Hematopoietic multipotent progenitor cell treated with erythropoietin and hydrocortisone succinate and interleukin-3 and kit ligand, for 15 days (in vitro differentiated cells): ENCODE measurements at regions not wholly inside any gene's neighbourhood (a gene's known extent, or its start where the extent isn't known, plus 50 kb on each side); places are given as distances from the start of the nearest gene placed in this dataset.
"Not testable (repeated sequence)": the region's sequence is repeated elsewhere in the genome, so short reads cannot be mapped to it uniquely, and the experiment has no call there.

Source experiments
- DNase-seq: peaks from one replicate; pipeline ENCODE4 v3.0.0-alpha.2; 2015; ENCODE audit warnings: low spot score

DNA sequence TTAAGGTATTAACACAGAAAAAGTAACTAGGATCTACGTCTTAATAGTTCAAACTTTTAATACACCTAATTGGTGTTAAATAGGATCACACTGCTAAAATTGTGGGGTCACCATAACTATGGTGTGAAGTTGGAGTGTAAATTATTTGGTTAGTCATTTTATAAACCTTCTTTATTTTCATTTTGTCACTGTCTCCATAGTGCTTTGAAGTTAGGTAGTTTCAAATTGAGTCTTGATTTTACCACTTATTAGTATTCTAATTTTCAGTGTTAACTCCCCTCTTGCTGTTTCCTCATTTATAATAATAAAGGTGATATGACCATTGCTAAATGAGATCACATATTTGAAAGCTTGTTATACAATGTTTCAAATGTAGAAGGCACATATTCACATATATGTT is 738.1 kb upstream of the CHRM3 start:
- DNase-seq, result no peak

DNA sequence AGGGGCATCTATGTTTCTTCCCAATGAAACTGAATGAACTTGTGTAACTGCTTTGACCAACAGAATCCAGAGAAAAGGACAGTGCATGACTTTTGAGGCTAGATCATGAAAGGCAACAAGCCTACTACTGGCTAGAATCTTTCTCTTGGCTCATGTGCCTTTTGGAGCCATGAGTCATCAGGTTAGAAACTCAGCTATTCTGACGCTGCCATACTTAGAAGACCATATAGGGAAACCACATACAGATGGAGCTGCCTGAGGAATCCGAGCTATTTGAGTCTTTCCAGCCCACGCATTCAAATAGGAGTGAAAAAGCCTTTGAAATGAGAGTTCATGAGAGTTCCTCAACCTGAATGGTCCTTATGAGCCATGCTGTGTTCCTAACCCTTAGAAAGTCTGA is 738.5 kb upstream of the CHRM3 start:
- DNase-seq, result no peak

DNA sequence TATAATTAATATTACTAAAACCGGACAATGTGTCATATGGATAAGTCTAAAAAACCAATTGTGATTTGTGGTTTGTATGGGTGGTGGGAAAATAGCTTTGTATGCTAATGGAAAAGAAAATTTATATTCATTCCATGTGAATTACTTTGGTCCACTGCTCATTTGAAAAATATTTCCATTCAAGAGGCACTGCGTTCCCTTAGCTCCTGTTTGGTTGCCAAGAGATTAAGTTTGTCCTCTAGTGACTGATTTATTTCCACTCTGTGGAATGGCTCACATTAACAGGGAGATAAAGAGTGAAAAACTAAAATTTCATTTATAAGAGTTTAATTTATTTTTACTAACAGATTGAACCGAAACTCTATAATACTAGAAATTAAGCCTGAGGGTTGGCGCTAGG is 744.1 kb upstream of the CHRM3 start:
- DNase-seq, result no peak

DNA sequence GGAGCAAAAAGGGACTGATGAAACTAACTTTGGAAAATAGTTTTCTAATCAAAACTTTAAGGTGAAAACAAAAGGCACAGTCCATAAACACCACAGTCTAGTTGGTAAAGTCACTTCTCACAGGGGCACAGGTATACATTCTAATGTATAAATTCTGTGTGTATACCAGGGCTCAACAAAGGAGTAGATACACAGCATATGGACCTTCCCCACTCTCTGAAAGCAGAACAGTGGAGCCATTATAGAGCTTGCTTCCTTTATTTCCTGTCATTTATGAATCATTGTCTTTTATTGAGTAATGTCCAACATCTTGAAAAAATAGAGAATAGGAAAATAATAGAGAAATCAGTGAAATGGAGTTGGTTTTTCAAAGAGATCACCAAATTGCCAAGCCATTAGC is 746.5 kb upstream of the CHRM3 start:
- DNase-seq, result no peak

DNA sequence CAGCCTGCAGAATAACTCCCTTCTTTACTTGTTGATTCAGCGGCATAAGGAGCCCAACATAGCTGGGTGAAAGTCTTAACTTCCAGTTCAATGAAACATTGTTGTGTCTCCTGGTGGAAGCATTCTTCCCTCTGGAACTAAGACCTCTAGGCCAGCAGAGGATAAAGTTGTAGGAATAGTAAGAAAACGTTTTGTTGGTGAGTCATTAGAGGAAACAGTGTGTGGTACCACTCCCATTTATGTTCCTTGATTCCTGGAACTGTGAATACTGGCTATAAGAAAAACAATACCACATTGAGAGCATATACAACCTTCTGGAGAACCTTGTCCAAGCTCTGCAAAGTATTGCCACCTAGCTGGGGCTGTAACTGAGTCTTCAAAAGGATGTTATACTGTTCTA is 737.4 kb upstream of the ZP4 start:
- DNase-seq, result no peak

DNA sequence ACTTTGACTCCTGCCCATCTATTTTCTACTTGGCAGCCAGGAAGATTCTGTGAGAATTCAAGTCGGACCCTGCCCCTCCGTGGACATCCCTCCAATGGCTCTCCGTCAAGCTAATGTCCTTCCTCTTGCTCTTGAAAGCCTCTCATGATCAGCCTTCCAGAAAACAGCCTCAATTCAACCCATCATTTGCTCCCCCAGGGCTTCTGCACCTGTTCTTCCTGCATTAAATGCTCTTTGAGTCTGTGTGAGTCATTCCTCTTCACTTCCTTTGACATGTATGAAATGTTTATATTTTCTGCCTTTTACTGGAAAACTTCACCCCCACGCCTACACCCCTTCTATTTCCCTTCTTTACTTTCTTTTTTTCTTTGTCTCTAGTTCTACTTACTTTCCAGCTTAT is 734.1 kb upstream of the ZP4 start:
- DNase-seq, result no peak

DNA sequence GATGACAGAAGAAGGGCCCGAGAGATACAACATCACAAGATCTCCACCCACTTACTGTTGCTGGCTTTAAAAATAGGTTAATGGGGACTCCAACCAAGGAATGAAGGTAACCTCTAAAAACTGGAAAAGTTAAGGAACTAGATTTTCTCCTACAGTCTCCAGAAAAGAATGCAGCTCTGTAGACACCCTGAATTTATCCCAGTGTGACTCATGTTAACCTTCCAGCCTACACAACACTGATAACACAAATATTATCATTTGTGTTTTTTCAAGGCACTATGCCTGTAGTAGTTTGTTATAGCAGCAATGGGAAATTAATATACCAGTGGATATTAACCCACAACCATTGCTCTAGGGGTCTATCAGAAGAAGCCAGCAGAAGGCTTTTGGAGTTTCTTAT is 730.7 kb upstream of the ZP4 start:
- no peak for DNase-seq

DNA sequence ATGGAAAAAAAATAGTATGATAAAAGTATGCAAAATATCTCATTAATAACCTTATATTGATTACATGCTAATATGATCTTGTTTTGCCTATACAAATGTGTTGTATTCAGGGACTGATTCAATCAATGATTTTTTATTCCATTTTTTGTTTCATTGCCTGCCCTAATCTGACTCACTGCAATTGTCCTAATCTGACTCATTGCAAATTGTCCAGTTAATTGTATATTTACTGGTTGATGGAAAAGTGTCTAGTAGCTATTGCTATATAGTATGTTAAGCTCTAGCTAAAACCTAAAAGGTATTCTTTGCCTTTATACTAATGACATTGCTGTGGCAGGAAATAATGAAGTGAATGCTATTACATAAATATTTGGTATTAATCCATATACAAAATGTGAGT is 728.9 kb upstream of the ZP4 start:
- no peak for DNase-seq

DNA sequence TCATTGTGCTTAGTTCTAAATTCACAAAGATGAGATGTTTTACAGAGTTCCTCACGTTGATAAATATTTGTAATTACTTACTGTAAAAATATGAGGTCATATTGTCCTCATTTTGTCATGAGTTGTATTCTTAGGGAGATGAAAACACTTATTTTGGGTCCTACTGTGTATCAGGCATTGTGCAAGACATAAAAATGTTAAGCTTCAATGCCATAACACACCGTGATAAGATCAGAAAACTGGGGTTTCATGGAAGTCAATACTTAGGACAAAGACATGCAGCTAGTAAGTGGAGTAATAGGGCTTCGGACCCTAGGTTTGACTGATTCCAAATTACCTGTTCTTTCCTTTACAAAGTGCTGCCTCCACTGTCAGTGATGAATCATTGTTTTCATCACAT is 720.7 kb upstream of the ZP4 start:
- DNase-seq, result no peak

DNA sequence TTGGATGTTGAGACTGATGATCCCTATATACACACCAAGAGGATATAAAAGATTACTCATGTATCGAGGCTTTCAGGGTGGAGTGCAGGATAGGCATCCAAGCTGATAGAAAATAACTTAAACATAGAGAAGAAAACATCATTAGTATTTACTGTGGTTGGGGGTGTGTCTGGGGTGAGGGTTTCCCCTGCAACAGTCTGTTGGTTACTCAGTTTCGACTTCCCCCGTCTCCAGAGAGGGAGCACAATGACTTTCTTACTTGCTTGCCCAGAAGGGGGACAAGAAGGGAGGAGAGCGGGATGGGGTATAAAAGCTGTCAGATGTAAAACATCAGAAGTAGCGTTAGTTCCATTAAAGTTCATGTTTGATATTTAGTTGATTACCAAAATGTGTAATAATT is 717.4 kb upstream of the ZP4 start:
- DNase-seq, result no peak

DNA sequence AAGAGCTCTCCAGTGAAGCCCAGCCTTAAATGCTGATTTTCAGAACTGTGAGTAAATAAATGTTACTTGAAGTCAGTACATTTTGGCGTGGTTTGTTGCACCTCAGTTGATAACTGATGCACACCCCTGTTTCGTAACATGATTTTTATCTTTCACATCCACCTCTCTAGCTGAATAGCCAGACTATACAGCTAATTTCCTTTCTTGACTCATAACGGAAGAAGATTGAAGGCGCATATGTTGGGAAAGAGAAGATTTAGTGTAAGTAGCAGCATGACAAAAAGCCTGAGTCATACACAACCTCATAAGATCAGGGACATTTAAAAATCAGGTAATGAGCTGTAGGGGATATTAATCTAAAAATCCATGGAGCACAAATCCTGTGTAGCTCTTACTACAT is 716.2 kb upstream of the ZP4 start:
- DNase-seq, result no peak

DNA sequence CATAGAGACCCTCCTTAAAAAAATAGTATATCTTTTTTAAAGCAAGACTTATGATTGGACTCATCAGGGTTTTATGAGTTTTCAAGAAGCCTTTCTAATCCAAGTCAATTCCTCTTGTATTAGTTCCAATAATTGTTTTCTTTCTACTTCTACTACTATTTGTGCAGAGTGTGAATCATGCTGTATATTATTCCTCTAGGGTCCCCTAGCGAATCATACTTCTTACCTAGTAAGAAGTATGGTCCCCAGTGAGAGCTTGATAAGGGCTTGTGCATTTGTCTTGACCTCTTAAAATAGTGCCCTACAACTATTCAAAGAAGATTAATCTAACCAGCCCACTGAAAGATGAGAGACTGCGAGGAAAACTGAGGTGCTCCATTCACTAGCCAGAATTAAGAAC is 715.7 kb upstream of the ZP4 start:
- no peak for DNase-seq

DNA sequence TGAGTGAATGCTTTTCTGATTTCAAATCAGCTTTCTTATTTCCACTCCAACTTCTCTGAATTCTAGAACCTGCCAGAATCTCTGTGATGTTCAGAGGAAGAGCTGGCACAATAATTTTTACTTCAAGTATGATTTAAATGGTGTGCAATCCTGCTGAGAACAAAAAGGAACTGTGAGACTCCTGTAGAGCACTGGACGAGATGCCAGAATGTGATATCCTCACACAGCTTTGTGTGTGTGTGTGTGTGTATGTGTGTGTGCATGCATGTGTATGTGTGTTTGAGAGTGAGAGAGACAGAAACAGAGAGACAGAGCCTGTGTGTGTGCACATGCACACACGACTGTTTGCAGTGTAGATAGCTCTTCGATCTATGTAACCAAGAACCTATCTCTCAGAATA is 713.6 kb upstream of the ZP4 start:
- no peak for DNase-seq

DNA sequence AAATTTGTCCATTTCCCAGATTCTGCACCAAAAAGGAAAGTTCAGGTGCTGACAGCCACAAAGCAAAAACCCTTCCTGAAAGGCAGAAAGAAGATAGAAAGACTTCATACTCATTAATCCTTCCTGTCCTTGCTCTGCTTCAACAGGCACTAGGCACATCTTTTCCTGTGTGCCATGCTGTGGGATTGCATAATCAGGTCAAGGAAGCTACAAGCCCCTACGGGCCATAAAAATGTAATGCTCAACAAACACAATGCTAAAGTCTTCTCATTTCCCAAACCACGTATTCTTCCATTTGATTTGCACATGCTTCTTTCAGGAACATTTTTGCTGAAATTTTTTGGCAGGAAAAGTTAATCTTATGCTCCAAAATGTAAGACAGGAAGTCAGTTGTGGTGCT is 710.9 kb upstream of the ZP4 start:
- DNase-seq, result not testable (repeated sequence)

DNA sequence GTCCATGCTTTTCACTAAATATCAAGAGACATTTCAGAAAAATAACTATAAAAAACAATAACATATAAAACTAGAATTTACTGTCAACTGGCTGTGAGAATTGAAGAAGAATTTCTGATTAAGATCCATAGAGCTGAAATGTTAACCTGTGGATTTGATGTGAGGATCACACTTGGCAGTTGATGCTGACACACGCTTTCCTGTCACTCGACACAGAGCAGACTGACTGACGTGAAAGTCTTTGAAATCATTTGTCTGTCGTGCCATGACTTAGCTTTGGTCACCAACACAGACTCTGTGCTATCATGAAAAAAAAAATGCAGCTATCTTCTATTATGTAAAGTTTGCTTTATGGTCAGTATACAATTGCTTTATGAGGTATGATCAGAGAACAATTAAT is 706.0 kb upstream of the ZP4 start:
- no peak for DNase-seq

DNA sequence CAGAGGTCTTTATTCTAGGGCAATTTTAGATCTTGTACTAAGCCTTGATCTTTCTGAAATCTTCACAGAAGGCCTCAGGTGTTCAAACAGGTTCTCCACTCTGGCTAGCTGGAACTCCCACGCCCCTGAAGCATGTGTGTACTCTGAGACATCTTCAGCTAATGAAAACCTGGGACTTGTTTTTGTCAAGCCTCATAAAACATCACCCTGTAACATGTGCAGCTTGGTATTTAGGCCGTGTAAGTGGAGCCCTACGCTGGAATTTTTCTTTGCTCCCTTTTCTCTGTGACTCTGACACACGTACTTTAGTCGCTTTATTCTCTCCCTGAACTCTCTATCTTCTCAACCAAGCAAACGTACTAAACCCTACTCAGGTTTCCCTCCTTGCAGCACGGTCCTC is 701.9 kb upstream of the ZP4 start:
- no peak for DNase-seq

DNA sequence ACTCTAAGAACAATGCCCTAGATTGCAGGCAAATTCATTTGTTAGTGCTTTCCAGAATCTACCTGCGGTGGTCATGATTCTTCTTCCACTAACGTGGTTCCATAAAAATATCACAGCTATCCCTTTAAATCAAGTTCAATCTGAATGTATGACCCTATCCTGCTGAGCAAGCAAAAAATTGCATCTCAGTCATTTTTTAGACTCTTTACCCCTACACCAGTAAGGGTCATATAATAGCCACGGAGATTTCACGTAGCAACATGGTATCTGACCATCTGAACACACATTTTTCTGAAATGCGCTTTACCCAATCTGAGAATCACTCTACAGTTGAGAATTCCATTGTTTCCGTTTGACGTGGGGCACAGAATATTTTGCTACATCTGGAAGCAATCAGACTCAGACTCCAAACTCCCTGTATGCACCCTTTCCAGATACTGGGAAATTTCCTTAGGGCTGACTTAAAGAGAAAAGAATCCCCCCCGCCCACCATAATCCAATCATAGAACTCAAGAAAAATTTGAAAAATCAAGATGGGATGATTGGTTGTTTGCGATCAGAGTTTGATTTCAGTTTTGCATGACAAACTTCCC is 699.2 kb upstream of the ZP4 start:
- no peak for DNase-seq

DNA sequence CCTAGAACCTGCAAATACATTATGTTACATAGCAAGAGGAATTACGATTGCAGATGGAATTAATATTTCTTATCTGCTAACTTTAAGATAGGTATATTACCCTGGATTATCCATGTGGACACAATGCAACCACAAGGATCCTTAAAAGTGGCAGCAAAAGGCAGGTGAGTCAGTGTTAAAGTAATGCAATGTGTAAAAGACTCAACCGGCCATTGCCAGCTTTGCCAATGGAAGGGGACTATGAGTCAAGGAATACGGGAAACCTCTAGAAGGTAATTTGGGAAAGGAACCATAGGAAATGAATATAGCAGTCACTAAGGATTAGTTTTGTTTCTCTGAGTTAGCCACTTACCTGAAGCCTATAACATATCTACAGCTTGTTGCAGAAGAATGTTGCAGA is 692.1 kb upstream of the ZP4 start:
- DNase-seq, result no peak

DNA sequence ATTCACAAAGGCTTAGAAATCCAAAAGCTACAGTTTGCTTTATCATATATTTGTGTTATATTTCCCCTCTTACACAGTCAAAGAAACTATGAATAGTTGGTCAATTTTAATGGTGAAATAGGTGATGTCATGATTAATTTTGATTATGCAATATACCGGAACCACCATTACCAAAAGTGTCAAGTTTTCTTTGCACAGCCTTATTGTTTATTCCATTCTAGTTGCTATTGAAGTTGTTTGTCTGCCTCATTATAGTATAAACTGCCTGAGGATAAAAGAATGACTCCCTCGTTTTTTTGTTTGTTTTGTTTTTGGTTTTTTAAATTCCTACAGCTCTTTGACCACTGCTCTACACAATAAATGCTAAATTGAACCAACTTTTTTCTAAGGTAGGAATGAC is 690.6 kb upstream of the ZP4 start:
- DNase-seq, result no peak

DNA sequence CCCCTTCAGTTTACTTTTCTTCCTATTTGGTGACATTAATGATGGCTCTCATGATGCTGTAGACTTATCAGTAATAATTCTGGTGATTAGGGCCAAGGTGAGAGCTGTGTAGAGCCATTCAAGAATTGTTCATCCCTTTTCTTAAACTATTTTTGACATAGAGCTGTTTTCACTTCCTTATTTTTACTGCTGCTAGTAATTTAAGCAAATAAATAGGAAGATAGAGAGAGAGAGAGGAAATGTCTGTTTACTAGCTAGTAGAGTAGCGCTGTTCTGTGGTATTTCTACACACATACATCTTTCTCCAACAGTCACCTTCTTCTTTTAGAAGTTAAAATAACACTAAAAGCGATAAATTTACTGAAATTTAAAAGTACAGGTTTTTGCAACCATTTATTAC is 678.0 kb upstream of the ZP4 start:
- no peak for DNase-seq

DNA sequence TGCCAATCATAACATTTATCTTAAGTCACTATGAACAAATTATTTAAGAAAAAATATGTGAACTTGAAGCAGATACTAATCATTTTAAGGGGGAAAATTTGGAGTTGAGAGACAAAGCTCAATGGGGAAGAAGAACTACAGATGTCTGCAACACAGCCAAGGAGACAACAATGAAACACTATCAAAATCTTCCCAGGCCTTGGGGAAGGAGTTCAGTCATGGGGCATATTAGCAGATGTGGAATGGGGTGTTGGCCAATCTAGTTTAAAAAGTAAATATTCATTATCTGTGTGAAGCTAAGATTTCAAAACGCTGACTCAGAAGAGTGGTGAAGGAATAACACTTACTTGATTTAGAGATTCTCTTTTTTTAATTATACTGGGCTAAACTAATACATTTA is 671.6 kb upstream of the ZP4 start:
- no peak for DNase-seq

DNA sequence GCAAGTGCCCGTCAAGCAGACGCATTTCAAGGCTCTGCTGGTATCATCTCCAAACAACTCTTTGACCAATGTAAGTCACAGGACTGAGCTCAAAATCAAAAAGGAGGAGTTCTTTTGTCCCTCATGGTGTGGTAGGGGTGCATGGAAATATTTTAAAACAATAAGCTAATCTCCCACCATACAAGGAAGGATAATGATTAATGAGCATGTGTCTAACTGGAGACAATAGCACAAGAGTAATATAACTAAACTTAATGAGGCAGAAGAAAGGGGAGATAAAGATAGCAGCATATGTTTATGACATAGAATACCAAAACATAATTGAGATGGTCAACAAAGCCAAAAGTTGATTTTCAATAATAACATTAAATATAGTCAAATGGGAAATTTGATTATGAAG is 668.0 kb upstream of the ZP4 start:
- no peak for DNase-seq

DNA sequence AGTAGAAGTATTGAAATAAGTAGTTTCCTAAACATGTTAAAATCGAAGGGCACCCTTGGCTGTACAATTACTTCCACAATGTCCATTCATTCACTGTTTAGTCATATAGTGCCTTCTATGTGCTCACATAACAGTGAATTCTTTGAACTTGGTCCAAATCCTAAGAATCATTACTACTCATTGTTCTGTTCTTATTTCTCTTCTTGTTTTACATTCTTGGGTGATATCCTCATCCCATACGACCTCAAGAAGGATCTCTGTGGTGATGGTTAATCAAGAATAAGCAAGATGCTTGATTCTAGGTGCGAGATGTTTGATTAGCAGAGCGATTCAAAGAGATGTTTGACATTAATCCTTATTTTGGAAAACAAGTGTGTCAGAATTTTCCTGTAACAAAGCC is 667.4 kb upstream of the ZP4 start:
- DNase-seq, result no peak

DNA sequence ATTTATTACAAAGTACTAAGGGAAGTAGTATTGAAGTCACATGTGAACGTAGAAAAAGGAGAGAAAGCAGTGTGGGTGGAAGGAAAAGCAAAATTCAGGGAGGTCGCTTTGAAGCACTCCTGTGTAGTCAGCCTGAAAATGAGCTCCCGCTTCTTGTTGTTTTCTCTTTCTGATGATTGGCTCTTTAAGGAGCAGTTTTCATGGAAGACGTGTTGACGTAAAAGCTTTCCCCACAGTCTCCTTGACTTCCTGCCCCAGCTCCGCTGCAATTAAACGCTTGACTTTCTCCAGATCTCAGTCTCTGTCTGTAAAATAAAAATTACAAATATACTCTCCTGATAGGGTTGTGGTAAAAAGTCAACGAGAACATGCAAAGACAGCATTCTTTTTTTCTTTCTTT is 661.5 kb upstream of the ZP4 start:
- DNase-seq, result no peak

DNA sequence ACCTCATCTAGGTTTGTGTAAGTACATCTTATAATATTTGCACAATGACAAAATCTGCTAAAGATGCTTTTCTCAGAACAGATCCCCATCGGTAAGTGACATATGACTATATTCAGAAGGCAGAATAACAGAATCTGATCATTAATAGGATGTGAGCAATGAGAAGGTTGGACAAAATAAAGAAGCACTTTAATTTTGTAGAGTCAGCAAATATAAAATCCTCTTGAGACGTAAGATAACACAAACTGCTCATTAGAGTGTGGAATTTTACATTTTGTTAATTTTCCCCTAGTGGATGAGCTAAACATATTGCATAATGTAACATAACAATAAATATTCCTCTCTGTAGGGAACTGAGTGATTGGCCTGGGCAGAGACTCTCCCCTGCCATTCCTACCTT is 658.4 kb upstream of the ZP4 start:
- no peak for DNase-seq
